ENCODE measurements at regions not wholly inside any gene's neighbourhood (a gene's known extent, or its start where the extent isn't known, plus 50 kb on each side); places are given as distances from the start of the nearest gene placed in this dataset.
"Not testable (repeated sequence)": the region's sequence is repeated elsewhere in the genome, so short reads cannot be mapped to it uniquely, and the experiment has no call there.

DNA sequence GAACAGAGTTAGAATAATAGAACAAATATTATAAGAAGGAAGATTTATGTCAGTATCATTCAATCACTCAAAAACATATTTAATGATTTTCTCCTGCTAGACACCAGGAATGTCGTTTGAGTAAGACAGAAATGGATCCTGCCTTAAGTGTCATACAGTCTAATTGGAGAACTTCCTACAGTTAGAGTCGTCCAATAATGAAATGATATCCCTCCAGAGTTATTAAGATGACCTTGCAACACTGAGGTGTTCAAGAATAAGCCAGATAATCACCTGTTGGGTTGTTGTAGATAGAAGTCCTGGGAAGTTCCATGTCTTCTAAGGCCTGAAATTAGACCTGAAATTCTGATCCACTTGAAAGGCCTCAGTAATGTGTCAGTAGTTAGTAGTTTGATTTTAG is 132.3 kb downstream of the SLC38A4 start:
- no peaks in the 10 kb centered on the region for H3K9me3 ChIP-seq
- DNase-seq (ENCODE audit: low spot score in 2 of 2) = no peak
- H3K4me3 ChIP-seq = no peak overlapping the region
- no peaks in the 10 kb centered on the region for H3K36me3 ChIP-seq
- no peaks in the 10 kb centered on the region for H3K4me1 ChIP-seq
- H3K27me3 ChIP-seq = no peaks in the 10 kb centered on the region
- TF ChIP-seq POLR2AphosphoS5 (IDR thresholded peaks at IDR 0.05) = no peak
- no peak for TF ChIP-seq POLR2A (IDR thresholded peaks at IDR 0.05)
- TF ChIP-seq EP300 (IDR thresholded peaks at IDR 0.05) = no peak
- TF ChIP-seq, protein P1, sequence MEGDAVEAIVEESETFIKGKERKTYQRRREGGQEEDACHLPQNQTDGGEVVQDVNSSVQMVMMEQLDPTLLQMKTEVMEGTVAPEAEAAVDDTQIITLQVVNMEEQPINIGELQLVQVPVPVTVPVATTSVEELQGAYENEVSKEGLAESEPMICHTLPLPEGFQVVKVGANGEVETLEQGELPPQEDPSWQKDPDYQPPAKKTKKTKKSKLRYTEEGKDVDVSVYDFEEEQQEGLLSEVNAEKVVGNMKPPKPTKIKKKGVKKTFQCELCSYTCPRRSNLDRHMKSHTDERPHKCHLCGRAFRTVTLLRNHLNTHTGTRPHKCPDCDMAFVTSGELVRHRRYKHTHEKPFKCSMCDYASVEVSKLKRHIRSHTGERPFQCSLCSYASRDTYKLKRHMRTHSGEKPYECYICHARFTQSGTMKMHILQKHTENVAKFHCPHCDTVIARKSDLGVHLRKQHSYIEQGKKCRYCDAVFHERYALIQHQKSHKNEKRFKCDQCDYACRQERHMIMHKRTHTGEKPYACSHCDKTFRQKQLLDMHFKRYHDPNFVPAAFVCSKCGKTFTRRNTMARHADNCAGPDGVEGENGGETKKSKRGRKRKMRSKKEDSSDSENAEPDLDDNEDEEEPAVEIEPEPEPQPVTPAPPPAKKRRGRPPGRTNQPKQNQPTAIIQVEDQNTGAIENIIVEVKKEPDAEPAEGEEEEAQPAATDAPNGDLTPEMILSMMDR (IDR thresholded peaks at IDR 0.05) = no peak
- 63% methylated on average over 2 of the region's 2 CpGs for WGBS
- H3K27ac ChIP-seq = no peak overlapping the region

DNA sequence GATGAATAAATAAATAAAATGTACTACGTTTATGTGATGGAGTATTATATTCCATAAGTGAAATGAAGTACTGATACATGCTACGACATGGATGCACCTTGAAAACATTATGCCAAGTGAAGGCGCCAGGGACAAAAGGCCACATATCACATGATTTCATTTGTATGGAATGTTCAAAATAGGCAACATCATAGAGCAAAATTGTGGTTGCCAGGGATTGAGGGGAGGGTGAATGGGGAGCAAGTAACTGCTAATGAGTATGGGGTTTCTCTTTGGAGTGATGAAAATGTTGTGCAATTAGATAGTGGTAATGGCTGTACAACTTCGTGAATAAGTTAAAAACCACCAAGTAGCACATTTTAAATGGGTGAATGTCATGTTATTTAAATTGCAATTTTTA is 132.8 kb downstream of the SLC38A4 start:
- WGBS = 70% methylated on average over 4 of the region's 4 CpGs
- TF ChIP-seq POLR2AphosphoS5 (IDR thresholded peaks at IDR 0.05) = no peak
- TF ChIP-seq EP300 (IDR thresholded peaks at IDR 0.05) = no peak
- no peak for TF ChIP-seq POLR2A (IDR thresholded peaks at IDR 0.05)
- TF ChIP-seq, protein P1 (IDR thresholded peaks at IDR 0.05) = no peak

DNA sequence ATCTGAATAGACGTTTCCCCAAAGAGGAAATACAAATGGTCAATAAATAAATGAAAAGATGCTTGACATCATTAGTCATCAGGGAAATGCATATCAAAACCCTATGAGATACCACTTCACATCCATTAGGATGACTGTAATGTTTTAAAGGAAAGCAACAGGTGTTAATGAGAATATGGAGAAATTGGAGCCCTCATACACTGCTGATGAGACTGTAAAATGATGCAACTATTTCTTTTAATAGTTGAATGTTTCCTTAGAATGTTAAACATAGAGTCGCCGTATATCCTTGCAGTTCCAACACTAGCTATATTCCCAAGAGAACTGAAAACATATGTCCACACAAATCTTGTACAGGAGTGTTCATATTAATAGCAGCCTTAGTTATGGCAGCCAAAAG is 133.2 kb downstream of the SLC38A4 start:
- no peak overlapping the region for H3K4me3 ChIP-seq
- no peaks in the 10 kb centered on the region for H3K36me3 ChIP-seq
- H3K4me1 ChIP-seq = no peaks in the 10 kb centered on the region
- H3K27me3 ChIP-seq = no peaks in the 10 kb centered on the region
- 87% methylated on average over 3 of the region's 3 CpGs for WGBS
- H3K9me3 ChIP-seq = no peaks in the 10 kb centered on the region
- no peak for TF ChIP-seq EP300 (IDR thresholded peaks at IDR 0.05)
- TF ChIP-seq, protein P1 (IDR thresholded peaks at IDR 0.05) = no peak
- TF ChIP-seq POLR2AphosphoS5 (IDR thresholded peaks at IDR 0.05) = no peak
- TF ChIP-seq POLR2A (IDR thresholded peaks at IDR 0.05) = no peak
- no peak overlapping the region for H3K27ac ChIP-seq
- no peak for DNase-seq (ENCODE audit: low spot score in 2 of 2)

More for the DNA sequence above, 132.8 kb downstream of the SLC38A4 start:
- Histone ChIP-seq H3K27ac (no peak overlapping the region), H3K4me3 (no peak overlapping the region), H3K36me3 (no peaks in the 10 kb centered on the region), H3K4me1 (no peaks in the 10 kb centered on the region), H3K9me3 (no peaks in the 10 kb centered on the region), H3K27me3 (no peaks in the 10 kb centered on the region)
- DNase-seq (ENCODE audit: low spot score in 2 of 2) = no peak

DNA sequence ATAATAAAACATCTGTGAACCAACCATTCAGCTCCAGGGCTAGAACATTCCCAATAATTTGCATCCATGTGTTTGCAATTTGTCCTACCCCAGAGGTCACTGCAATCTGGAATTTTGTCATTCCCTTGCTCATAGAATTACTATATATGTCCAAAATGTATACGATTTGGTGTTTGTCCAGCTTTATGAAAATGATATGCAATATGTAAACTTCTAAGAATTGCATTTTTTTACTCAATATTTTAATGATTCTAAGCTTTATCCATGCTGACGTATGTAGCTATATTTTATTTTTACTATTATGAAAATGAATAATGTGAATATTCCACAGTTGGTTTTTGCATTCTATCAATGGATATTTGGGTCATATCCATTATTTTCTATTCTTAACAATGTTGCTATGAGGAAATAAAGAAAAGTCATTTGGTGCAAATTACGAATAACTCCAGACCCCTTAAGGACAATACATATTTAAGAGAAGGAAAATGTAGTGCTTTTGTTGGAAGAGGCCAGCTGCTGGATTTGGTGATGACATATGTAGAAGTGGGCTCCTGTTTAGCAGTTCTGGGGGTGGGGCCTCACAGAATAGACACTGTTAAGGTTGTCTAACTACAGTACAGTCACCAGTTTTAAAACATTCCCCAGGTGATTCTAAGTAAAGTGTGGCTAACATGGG is 139.4 kb downstream of the SLC38A4 start:
- 81% methylated on average over 3 of the region's 3 CpGs for WGBS
- H3K27me3 ChIP-seq = no peaks in the 10 kb centered on the region
- no peak for DNase-seq (ENCODE audit: low spot score in 2 of 2)
- no peak overlapping the region for H3K4me3 ChIP-seq
- no peaks in the 10 kb centered on the region for H3K36me3 ChIP-seq
- no peaks in the 10 kb centered on the region for H3K4me1 ChIP-seq
- TF ChIP-seq, protein P1 (IDR thresholded peaks at IDR 0.05) = no peak
- TF ChIP-seq POLR2A (IDR thresholded peaks at IDR 0.05) (no peak), POLR2AphosphoS5 (IDR thresholded peaks at IDR 0.05) (no peak), EP300 (IDR thresholded peaks at IDR 0.05) (no peak)
- H3K27ac ChIP-seq = no peak overlapping the region
- no peaks in the 10 kb centered on the region for H3K9me3 ChIP-seq

DNA sequence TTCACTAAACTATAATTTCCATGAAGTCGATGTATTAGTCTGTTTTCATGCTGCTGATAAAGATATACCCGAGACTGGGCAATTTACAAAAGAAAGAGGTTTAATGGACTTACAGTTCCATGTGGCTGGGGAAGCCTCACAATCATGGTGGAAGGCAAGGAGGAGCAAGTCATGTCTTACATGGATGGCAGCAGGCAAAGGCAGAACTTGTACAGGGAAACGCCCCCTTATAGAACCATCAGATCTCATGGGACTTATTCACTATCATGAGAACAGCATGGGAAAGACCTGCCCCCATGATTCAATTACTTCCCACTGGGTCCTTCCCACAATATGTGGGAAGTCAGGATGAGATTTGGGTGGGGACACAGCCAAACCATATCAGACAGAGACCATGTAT is 141.6 kb downstream of the SLC38A4 start:
- not testable (repeated sequence) for DNase-seq (ENCODE audit: low spot score in 2 of 2); H3K9me3 ChIP-seq; H3K27me3 ChIP-seq; H3K4me3 ChIP-seq; H3K27ac ChIP-seq; H3K36me3 ChIP-seq; H3K4me1 ChIP-seq
- WGBS = 97% methylated on average over 3 of the region's 3 CpGs

DNA sequence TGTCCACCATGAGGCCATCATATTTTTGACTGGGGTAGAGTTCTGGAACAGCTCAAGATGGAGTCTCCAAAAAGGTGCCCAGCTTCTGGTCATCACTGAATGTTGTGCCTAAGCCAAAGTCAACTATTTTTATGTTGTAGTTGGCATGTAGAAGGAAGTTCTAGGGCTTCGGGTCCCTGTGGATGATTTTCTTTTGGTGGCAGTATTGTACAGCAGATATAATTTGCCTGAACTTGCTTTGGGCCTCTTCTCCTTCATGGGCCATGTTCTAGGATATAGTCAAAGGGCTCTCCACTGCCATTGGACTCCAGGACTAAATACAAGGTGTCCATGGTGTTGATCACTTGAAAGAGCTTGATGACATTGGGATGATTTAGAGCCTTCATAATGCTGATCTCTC is 143.6 kb downstream of the SLC38A4 start:
- 94% methylated on average over 1 of the region's 1 CpG for WGBS
- DNase-seq (ENCODE audit: low spot score in 2 of 2) = no peak
- H3K4me3 ChIP-seq = no peak overlapping the region
- peaks cover 20% of the 10 kb centered on the region for H3K4me1 ChIP-seq
- TF ChIP-seq POLR2AphosphoS5 (IDR thresholded peaks at IDR 0.05) = no peak
- no peaks in the 10 kb centered on the region for H3K36me3 ChIP-seq
- H3K27me3 ChIP-seq = no peaks in the 10 kb centered on the region
- no peak overlapping the region for H3K27ac ChIP-seq
- H3K9me3 ChIP-seq = no peaks in the 10 kb centered on the region
